Naive B cell (primary cell): ENCODE measurements at regions not wholly inside any gene's neighbourhood (a gene's known extent, or its start where the extent isn't known, plus 50 kb on each side); places are given as distances from the start of the nearest gene placed in this dataset.
"Not testable (repeated sequence)": the region's sequence is repeated elsewhere in the genome, so short reads cannot be mapped to it uniquely, and the experiment has no call there.

Experiments
- ATAC-seq, 2 donors: fragments of 150-1000 bp; cut with Tn5 transposase; 2 replicates each; pipeline ENCODE4 v1.10.0; 2021; ENCODE audit warnings: low read depth in 2 of 2, mild to moderate bottlenecking in 2 of 2, moderate library complexity in 2 of 2
- DNase-seq: peaks from one replicate; pipeline ENCODE4 v3.0.0; 2022
- H3K27ac Mint-ChIP-seq, 6 donors: one replicate each; pipeline ENCODE4 v1.8.0; 2020 to 2022; ENCODE audit warnings: mild to moderate bottlenecking in 6 of 6, mixed read lengths in 6 of 6, moderate library complexity in 5 of 6, inconsistent platforms in 2 of 6
- H3K27me3 Mint-ChIP-seq, 3 donors: one replicate each; pipeline ENCODE4 v1.8.0; 2021 to 2022; ENCODE audit warnings: mixed read lengths in 3 of 3, mild to moderate bottlenecking in 1 of 3
- H3K36me3 Mint-ChIP-seq, 2 donors: one replicate each; pipeline ENCODE4 v1.8.0; 2020 to 2022; ENCODE audit warnings: mixed read lengths in 2 of 2, inconsistent platforms in 1 of 2, mild to moderate bottlenecking in 1 of 2
- H3K4me1 Mint-ChIP-seq, 3 donors: one replicate each; pipeline ENCODE4 v1.8.0; 2020 to 2022; ENCODE audit warnings: mixed read lengths in 3 of 3, inconsistent platforms in 1 of 3, mild to moderate bottlenecking in 1 of 3, moderate library complexity in 1 of 3
- H3K4me3 Mint-ChIP-seq, 8 donors: one replicate each; pipeline ENCODE4 v1.8.0; 2020 to 2022; ENCODE audit warnings: mild to moderate bottlenecking in 8 of 8, mixed read lengths in 8 of 8, moderate library complexity in 8 of 8, inconsistent platforms in 2 of 8
- H3K9me3 Mint-ChIP-seq, 7 donors: one replicate each; pipeline ENCODE4 v1.8.0; 2020 to 2022; ENCODE audit warnings: mixed read lengths in 7 of 7, mild to moderate bottlenecking in 5 of 7, inconsistent platforms in 2 of 7, moderate library complexity in 1 of 7

GRCh38 chr5:38780945-38781344, 64.9 kb upstream of the OSMR start:
- peaks cover 4 to 6% (median 6%) of the 10 kb centered on the region in 3 donors for H3K27me3 Mint-ChIP-seq
- H3K4me1 Mint-ChIP-seq, result no peaks in the 10 kb centered on the region
- H3K27ac Mint-ChIP-seq, result no peak overlapping the region
- H3K4me3 Mint-ChIP-seq, result no peak overlapping the region
- H3K36me3 Mint-ChIP-seq, result peaks cover 0 to 5% of the 10 kb centered on the region in 2 donors
- peaks cover 0 to 24% (median 4%) of the 10 kb centered on the region in 7 donors for H3K9me3 Mint-ChIP-seq
- DNase-seq (no peak), ATAC-seq (no peak)

GRCh38 chr5:38782180-38782835, 63.5 kb upstream of the OSMR start:
- Mint-ChIP-seq H3K9me3 (peaks cover 0 to 29% (median 8%) of the 10 kb centered on the region in 7 donors), H3K27me3 (peaks cover 4 to 8% (median 5%) of the 10 kb centered on the region in 3 donors), H3K4me1 (no peaks in the 10 kb centered on the region), H3K4me3 (no peak overlapping the region), H3K36me3 (peaks cover 0 to 9% of the 10 kb centered on the region in 2 donors), H3K27ac (no peak overlapping the region)
- ATAC-seq (no peak), DNase-seq (no peak)

- DNase-seq, result no peak
- no peaks in the 10 kb centered on the region for H3K4me1 Mint-ChIP-seq
- ATAC-seq, result no peak
- H3K27me3 Mint-ChIP-seq, result peaks cover 0 to 8% (median 4%) of the 10 kb centered on the region in 3 donors
- peaks cover 0 to 15% of the 10 kb centered on the region in 2 donors for H3K36me3 Mint-ChIP-seq
- H3K27ac Mint-ChIP-seq, result no peak overlapping the region
- no peak overlapping the region for H3K4me3 Mint-ChIP-seq
- peaks cover under 1 to 35% (median 6%) of the 10 kb centered on the region in 7 donors for H3K9me3 Mint-ChIP-seq
These were observed 62.7 kb upstream of the OSMR start for GRCh38 chr5:38783011-38783561.

GRCh38 chr5:38789134-38789533, 56.7 kb upstream of the OSMR start:
- Mint-ChIP-seq H3K9me3 (peaks cover 0 to 37% (median 7%) of the 10 kb centered on the region in 7 donors), H3K36me3 (peaks cover 0 to 15% of the 10 kb centered on the region in 2 donors), H3K4me3 (no peak overlapping the region), H3K27ac (no peak overlapping the region), H3K27me3 (peaks cover 7 to 26% (median 10%) of the 10 kb centered on the region in 3 donors), H3K4me1 (no peaks in the 10 kb centered on the region)
- ATAC-seq (no peak), DNase-seq (no peak)

- no peak for ATAC-seq
- peaks cover 0 to 15% of the 10 kb centered on the region in 2 donors for H3K36me3 Mint-ChIP-seq
- H3K4me1 Mint-ChIP-seq, result no peaks in the 10 kb centered on the region
These were observed 56.0 kb upstream of the OSMR start for GRCh38 chr5:38789777-38790176.

GRCh38 chr5:38790268-38790667, 55.5 kb upstream of the OSMR start:
- peaks cover 0 to 15% of the 10 kb centered on the region in 2 donors for H3K36me3 Mint-ChIP-seq
- no peak for DNase-seq
- peaks cover 0 to 35% (median 7%) of the 10 kb centered on the region in 7 donors for H3K9me3 Mint-ChIP-seq
- no peaks in the 10 kb centered on the region for H3K4me1 Mint-ChIP-seq
- ATAC-seq, result no peak
- H3K27ac Mint-ChIP-seq, result no peak overlapping the region
- no peak overlapping the region for H3K4me3 Mint-ChIP-seq
- peaks cover 7 to 26% (median 18%) of the 10 kb centered on the region in 3 donors for H3K27me3 Mint-ChIP-seq

More at GRCh38 chr5:38789777-38790176, 56.0 kb upstream of the OSMR start:
- H3K27me3 Mint-ChIP-seq, result peaks cover 7 to 26% (median 17%) of the 10 kb centered on the region in 3 donors
- H3K4me3 Mint-ChIP-seq, result no peak overlapping the region
- H3K27ac Mint-ChIP-seq, result no peak overlapping the region
- peaks cover 0 to 37% (median 7%) of the 10 kb centered on the region in 7 donors for H3K9me3 Mint-ChIP-seq
- no peak for DNase-seq

GRCh38 chr5:38790891-38791290, 54.9 kb upstream of the OSMR start:
- Mint-ChIP-seq H3K27ac (no peak overlapping the region), H3K36me3 (peaks cover 0 to 10% of the 10 kb centered on the region in 2 donors), H3K9me3 (peaks cover 0 to 29% (median 7%) of the 10 kb centered on the region in 7 donors), H3K4me3 (no peak overlapping the region), H3K27me3 (peaks cover 7 to 21% (median 18%) of the 10 kb centered on the region in 3 donors), H3K4me1 (no peaks in the 10 kb centered on the region)
- no peak for DNase-seq
- no peak for ATAC-seq

GRCh38 chr5:38793099-38793498, 52.7 kb upstream of the OSMR start:
- no peak for ATAC-seq
- no peak for DNase-seq
- Mint-ChIP-seq H3K4me1 (no peaks in the 10 kb centered on the region), H3K4me3 (no peak overlapping the region), H3K27ac (no peak overlapping the region), H3K9me3 (peaks cover 0 to 15% (median 0%) of the 10 kb centered on the region in 7 donors), H3K27me3 (peaks cover 7 to 26% (median 18%) of the 10 kb centered on the region in 3 donors), H3K36me3 (no peaks in the 10 kb centered on the region)

- H3K4me1 Mint-ChIP-seq, ATAC-seq, H3K36me3 Mint-ChIP-seq, DNase-seq, H3K27ac Mint-ChIP-seq: not testable (repeated sequence)
- Mint-ChIP-seq H3K9me3 (peaks cover 0 to 15% (median 0%) of the 10 kb centered on the region in 7 donors), H3K27me3 (peaks cover 7 to 26% (median 18%) of the 10 kb centered on the region in 3 donors), H3K4me3 (peak overlapping the region in 1 of 8 donors; percentile 16)
These were observed 51.8 kb upstream of the OSMR start for GRCh38 chr5:38794037-38794436.

GRCh38 chr5:38794986-38795385, 50.8 kb upstream of the OSMR start:
- H3K27me3 Mint-ChIP-seq, result peaks cover 5 to 32% (median 23%) of the 10 kb centered on the region in 3 donors
- H3K4me1 Mint-ChIP-seq, result no peaks in the 10 kb centered on the region
- no peak overlapping the region for H3K27ac Mint-ChIP-seq
- H3K9me3 Mint-ChIP-seq, result peaks cover 0 to 14% (median 0%) of the 10 kb centered on the region in 7 donors
- DNase-seq (no peak), ATAC-seq (no peak)
- no peak overlapping the region for H3K4me3 Mint-ChIP-seq
- H3K36me3 Mint-ChIP-seq, result no peaks in the 10 kb centered on the region

GRCh38 chr5:38795986-38796741, 49.6 kb upstream of the OSMR start:
- peaks cover 0 to 3% (median 0%) of the 10 kb centered on the region in 7 donors for H3K9me3 Mint-ChIP-seq
- ATAC-seq (no peak), DNase-seq (no peak)
- no peaks in the 10 kb centered on the region for H3K36me3 Mint-ChIP-seq
- peaks cover under 1 to 32% (median 21%) of the 10 kb centered on the region in 3 donors for H3K27me3 Mint-ChIP-seq
- no peaks in the 10 kb centered on the region for H3K4me1 Mint-ChIP-seq
- H3K27ac Mint-ChIP-seq, result no peak overlapping the region
- no peak overlapping the region for H3K4me3 Mint-ChIP-seq
